GM12891 (cell line): ENCODE measurements at regions not wholly inside any gene's neighbourhood (a gene's known extent, or its start where the extent isn't known, plus 50 kb on each side); places are given as distances from the start of the nearest gene placed in this dataset.

ENCODE experiments used
- PAX5 ChIP-seq: IDR thresholded peaks from 2 replicates; pipeline ENCODE4 v1.6.1; 2011; ENCODE audit warnings: low read length, moderate library complexity, mild to moderate bottlenecking; ENCODE audit not compliant: insufficient read depth, severe bottlenecking
- POLR2A ChIP-seq: IDR thresholded peaks from 2 replicates; pipeline ENCODE4 v1.6.1; 2011; ENCODE audit warnings: low read depth, low read length, control low read depth
- POLR2AphosphoS5 ChIP-seq: IDR thresholded peaks from 2 replicates; pipeline ENCODE4 v1.6.1; 2011; ENCODE audit warnings: low read depth, low read length, control low read depth
- POU2F2 ChIP-seq: IDR thresholded peaks from 2 replicates; pipeline ENCODE4 v1.6.1; 2011; ENCODE audit warnings: low read depth, mild to moderate bottlenecking, control low read depth, low read length, moderate library complexity
- SPI1 ChIP-seq: IDR thresholded peaks from 2 replicates; pipeline ENCODE4 v1.6.1; 2011; ENCODE audit warnings: low read depth, low read length, control low read depth
- TAF1 ChIP-seq: IDR thresholded peaks from 2 replicates; pipeline ENCODE4 v1.6.1; 2011; ENCODE audit warnings: low read depth, low read length, control low read depth

DNA sequence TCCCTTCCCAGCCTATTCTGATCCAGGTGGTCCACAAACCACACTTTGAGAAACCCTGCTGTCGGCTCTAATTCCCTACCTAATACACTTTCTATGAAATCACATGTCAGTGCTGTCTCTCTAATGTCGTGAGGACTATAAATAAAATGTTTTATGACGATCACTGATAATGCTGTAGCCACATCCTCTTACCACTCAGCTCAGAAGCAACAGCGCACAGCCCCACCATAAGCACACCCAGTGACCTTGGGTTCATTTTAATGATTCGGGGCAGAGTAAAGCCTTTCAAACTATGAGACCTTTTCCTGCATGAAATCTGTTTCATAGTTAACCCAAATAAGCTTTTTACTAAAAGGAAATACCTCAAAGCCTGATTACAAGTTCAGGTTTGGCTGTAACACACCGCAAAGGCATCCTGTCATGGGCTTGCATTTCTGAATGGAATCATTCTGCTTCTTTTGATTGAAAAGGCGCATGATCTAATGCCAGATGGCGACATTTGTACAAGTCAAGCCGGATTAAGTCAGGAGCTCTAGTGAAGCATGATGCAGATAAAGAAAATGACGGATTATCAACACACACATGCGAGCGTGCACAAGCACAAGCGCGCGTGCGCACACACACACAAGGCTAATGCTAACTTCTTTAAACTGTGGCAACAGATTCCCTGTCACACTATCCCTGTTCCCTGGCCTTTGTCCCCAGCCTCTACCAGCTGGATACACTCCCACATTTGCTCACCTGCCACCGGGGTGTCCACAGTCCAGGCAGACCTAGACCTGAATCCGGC lies 180.5 kb upstream of the PDE1C start:
- TF ChIP-seq POLR2A = no peak
- no peak for TF ChIP-seq SPI1
- TF ChIP-seq POLR2AphosphoS5 = no peak
- TF ChIP-seq PAX5 = no peak
- TF ChIP-seq TAF1 = no peak
- no peak for TF ChIP-seq POU2F2
